Uterus (tissue), 2 donors: ENCODE measurements at regions not wholly inside any gene's neighbourhood (a gene's known extent, or its start where the extent isn't known, plus 50 kb on each side); places are given as distances from the start of the nearest gene placed in this dataset.

ENCODE experiments used
- POLR2A ChIP-seq, 2 donors: fragments of 450-650 bp; IDR thresholded peaks; one replicate each; pipeline ENCODE4 v1.6.1; 2016; ENCODE audit warnings: antibody characterized with exemption in 2 of 2, mild to moderate bottlenecking in 1 of 2, moderate library complexity in 1 of 2
- TF ChIP-seq, protein P1 (sequence below), 4 experiments: fragments of 200-600 bp in 2 of 4; fragments of 450-650 bp in 2 of 4; sonication (generic) in 2 of 4; IDR thresholded peaks; one replicate each; pipeline ENCODE4 v1.5.1; 2016 to 2019; ENCODE audit warnings: antibody characterized with exemption in 4 of 4, mild to moderate bottlenecking in 2 of 4, moderate library complexity in 1 of 4

DNA sequence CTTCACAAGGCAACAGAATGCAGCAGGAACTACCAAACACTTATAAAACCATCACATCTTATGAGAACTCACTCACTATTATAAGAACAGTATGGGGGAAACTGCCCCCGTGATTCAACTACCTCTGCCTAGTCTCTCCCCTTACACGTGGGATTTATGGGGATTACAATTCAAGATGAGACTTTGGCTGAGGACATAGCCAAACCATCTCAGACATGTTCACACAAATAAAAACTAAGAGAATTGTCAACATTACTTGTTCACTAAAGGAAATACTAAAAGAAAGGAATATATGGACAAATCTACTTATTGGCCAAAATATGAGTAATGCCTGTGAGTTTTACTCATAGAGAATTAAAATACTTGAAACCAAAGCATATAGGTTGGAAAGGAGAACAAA lies 505.1 kb downstream of the IGSF11 start:
- TF ChIP-seq, protein P1, sequence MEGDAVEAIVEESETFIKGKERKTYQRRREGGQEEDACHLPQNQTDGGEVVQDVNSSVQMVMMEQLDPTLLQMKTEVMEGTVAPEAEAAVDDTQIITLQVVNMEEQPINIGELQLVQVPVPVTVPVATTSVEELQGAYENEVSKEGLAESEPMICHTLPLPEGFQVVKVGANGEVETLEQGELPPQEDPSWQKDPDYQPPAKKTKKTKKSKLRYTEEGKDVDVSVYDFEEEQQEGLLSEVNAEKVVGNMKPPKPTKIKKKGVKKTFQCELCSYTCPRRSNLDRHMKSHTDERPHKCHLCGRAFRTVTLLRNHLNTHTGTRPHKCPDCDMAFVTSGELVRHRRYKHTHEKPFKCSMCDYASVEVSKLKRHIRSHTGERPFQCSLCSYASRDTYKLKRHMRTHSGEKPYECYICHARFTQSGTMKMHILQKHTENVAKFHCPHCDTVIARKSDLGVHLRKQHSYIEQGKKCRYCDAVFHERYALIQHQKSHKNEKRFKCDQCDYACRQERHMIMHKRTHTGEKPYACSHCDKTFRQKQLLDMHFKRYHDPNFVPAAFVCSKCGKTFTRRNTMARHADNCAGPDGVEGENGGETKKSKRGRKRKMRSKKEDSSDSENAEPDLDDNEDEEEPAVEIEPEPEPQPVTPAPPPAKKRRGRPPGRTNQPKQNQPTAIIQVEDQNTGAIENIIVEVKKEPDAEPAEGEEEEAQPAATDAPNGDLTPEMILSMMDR (IDR thresholded peaks at IDR 0.05) = no peak
- no peak for TF ChIP-seq POLR2A (IDR thresholded peaks at IDR 0.05)
